Stimulated activated CD8-positive, alpha-beta memory T cell treated with anti-CD3 and anti-CD28 coated beads, Interleukin-4, amount 100 ng/mL, for 1 hour (primary cell): ENCODE measurements at regions not wholly inside any gene's neighbourhood (a gene's known extent, or its start where the extent isn't known, plus 50 kb on each side); places are given as distances from the start of the nearest gene placed in this dataset.
"Not testable (repeated sequence)": the region's sequence is repeated elsewhere in the genome, so short reads cannot be mapped to it uniquely, and the experiment has no call there.

Experiments
- DNase-seq, 2 donors: peaks; one replicate each; pipeline ENCODE4 v3.0.0-alpha.2; 2020; ENCODE audit warnings: low read depth in 2 of 2, low spot score in 1 of 2

GRCh38 chr19:13652810-13653590, 111.3 kb upstream of the MRI1 start:
- DNase-seq = no peak

- DNase-seq = no peak
Measured at GRCh38 chr19:13646758-13647157, 117.6 kb upstream of the MRI1 start.

DNA sequence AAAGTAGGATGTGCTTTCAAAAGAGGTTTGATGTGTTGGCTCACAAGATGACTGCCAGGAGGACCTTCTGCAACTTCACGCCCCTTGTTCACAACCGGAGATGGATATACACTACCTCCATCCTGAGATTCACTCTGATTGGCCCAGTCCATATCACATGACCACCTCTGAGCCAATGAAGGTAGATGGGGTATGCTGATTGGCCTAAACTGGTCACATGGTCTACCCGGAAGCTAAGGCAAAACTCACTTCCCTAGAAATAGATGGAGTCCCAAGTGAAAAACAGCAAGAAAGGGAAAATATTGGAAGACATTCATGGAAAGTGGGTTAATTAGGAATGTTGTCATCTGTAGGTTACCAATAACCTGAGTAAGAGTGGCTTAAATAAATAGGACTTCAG, 119.7 kb upstream of the MRI1 start:
- DNase-seq = no peak

DNA sequence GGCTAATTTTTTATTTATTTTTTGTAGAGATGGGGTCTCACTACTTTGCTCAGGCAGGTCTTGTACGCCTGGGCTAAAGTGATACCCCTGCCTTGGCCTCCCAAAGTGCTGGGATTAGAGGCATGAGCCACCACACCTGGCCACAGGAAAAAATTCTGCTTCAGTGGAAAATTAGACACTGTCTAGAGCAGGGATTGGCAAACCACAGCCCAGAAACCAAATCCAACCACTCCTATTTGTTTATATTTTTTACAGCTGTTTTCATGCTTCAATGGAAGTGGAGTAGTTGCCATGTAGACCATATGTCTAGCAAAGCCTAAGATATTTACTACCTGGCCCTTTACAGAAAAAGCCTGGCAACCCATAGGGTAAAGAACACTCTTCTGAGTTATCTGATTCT, 123.7 kb upstream of the MRI1 start:
- no peak for DNase-seq

GRCh38 chr19:13639342-13639929, 124.9 kb upstream of the MRI1 start:
- no peak for DNase-seq

DNA sequence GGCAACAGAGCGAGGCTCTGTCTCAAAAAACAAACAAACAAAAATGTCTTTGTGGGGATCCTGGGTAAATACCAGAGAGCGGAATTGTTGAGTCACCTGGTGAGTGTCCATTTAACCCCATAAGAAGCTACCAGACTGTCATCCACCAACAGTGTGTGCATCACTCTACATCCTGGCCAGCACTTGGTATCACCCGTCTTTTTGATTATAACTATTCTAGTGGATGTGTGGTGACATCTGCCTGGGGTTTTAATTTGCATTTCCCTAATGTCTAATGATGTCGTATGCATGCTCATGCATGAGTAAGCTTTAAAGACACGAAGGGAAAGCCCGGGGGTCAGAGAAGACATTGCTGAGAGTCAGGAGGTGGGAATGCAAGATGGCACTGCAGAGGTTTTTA, 126.7 kb upstream of the MRI1 start:
- DNase-seq = no peak

DNA sequence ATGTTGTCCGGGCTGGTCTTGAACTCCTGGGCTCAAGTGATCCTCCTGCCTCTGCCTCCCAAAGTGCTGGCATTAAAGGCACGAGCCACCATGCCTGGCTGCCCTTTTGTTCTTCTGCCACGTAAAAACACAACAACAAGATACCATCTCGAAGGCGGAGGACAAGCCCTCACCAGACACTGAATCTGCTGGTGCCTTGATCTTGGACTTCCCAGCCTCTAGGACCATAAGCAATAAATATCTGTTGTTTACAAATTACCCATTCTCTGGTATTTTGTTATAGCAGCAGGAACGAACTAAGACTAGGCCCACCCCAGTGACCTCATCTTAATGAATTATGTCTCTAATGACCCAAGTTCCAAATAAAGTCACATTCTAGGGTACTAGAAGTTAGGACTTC, 128.4 kb upstream of the CACNA1A start:
- DNase-seq = no peak

DNA sequence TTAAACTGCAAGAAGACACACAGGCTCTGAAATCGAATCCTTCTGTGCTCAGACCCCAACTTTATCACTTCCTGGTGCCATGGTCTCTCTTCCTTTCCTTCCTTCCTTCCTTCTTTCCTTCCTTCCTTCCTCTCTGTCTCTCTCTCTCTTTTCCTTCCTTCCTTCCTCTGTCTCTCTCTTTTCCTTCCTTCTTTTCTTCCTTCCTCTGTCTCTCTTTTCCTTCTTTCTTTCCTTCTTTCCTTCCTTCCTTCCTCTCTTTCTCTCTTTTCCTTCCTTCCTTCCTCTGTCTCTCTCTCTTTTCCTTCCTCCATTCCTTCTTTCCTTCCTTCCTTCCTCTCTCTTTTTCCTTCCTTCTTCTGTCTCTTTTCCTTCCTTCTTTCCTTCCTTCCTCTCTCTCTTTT, 127.2 kb upstream of the CACNA1A start:
- DNase-seq = no peak

- no peak for DNase-seq
Measured at GRCh38 chr19:13633109-13633508, 126.8 kb upstream of the CACNA1A start.

- DNase-seq = not testable (repeated sequence)
Measured at GRCh38 chr19:13632164-13632563, 125.9 kb upstream of the CACNA1A start.

GRCh38 chr19:13629687-13630357, 123.5 kb upstream of the CACNA1A start:
- no peak for DNase-seq

DNA sequence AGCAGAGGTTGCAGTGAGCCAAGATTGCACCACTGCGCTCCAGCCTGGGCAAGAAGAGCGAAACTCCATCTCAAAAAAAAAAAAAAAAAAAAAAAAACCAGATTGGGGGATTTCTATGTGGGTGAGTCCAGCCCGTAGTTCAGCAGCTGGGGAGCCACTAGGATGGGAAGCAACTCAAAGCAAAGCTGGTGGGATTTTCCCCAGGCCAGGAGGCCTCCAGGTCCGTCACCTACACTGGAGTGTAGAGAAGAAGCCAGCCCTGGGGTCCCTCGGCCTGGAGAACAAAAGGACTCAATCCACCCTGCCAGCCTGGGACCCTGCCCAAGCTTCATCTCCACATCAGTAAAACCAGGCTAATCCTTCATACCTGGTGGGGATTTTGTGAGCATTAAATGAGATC, 121.3 kb upstream of the CACNA1A start:
- DNase-seq = no peak

GRCh38 chr19:13623716-13624710, 117.7 kb upstream of the CACNA1A start:
- DNase-seq = no peak

GRCh38 chr19:13622766-13623715, 116.8 kb upstream of the CACNA1A start:
- no peak for DNase-seq

DNA sequence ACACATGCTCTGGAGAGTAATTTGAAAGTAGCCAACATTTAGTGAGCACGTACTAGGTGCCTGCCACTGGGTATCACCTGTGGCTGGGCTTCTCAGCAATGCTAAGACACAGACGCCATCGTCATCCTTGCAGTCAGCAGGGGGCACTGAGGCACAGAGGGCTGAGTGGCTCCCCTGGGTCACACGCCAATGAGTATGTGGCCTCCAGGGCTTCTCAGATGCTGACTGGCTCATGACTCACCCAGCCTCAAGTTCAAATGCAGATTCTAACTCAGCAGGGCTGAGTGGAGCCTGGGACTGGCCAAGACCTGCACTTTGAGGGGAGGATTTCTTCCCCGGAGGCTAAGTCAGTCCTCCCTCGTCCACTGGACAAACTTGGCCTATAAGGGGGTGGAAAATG, 115.1 kb upstream of the CACNA1A start:
- no peak for DNase-seq

DNA sequence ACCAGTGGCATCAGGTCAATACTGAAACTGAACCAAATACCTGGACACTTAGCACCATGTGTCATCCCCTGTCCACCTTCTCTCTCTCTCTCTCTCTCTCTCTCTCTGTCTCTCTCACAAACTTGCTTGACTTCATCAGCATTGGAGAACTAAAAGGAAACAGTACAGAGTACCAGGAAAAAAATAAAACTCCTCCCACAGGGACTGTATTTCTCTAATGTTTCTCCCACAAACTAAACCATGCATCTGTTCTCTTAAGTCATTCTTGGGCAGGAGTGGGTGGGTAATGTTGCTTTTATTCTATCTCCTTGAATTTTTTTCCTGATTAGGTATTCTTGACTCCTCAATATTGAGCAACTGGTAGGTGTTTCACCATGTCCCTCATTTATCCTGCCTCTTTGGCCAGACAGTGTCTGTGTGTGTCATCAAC, 112.9 kb upstream of the CACNA1A start:
- no peak for DNase-seq

GRCh38 chr19:13615890-13616289, 109.6 kb upstream of the CACNA1A start:
- no peak for DNase-seq

GRCh38 chr19:13613447-13613846, 107.2 kb upstream of the CACNA1A start:
- no peak for DNase-seq

- DNase-seq = no peak
Measured at GRCh38 chr19:13611596-13611995, 105.3 kb upstream of the CACNA1A start.
